Muscle layer of colon (tissue), 2 donors: ENCODE measurements at regions not wholly inside any gene's neighbourhood (a gene's known extent, or its start where the extent isn't known, plus 50 kb on each side); places are given as distances from the start of the nearest gene placed in this dataset.
"Not testable (repeated sequence)": the region's sequence is repeated elsewhere in the genome, so short reads cannot be mapped to it uniquely, and the experiment has no call there.

Experiments used
- H3K27ac ChIP-seq: one replicate; pipeline ENCODE4 v1.7.0; 2013; ENCODE audit warnings: low read depth, mild to moderate bottlenecking, low read length, moderate library complexity
- H3K27me3 ChIP-seq, 2 donors: one replicate each; pipeline ENCODE4 v1.7.0; 2013; ENCODE audit warnings: low read length in 2 of 2, mild to moderate bottlenecking in 2 of 2; ENCODE audit not compliant: insufficient read depth in 2 of 2, control insufficient read depth in 1 of 2
- H3K36me3 ChIP-seq: one replicate; pipeline ENCODE4 v1.7.0; 2013; ENCODE audit warnings: mild to moderate bottlenecking, low read length; ENCODE audit not compliant: insufficient read depth
- H3K4me1 ChIP-seq: one replicate; pipeline ENCODE4 v1.7.0; 2013; ENCODE audit warnings: mild to moderate bottlenecking, low read length; ENCODE audit not compliant: insufficient read depth
- H3K4me3 ChIP-seq, 2 donors: one replicate each; pipeline ENCODE4 v1.7.0; 2013; ENCODE audit warnings: low read length in 2 of 2, low read depth in 1 of 2, mild to moderate bottlenecking in 1 of 2, moderate library complexity in 1 of 2
- H3K9ac ChIP-seq: one replicate; pipeline ENCODE4 v1.7.0; 2013; ENCODE audit warnings: low read length
- H3K9me3 ChIP-seq: one replicate; pipeline ENCODE4 v1.7.0; 2013; ENCODE audit warnings: mild to moderate bottlenecking, low read length
- donor health status: abdominal sarcoma.
- donor health status: Adenocarcinoma of cecum.

- H3K27ac ChIP-seq = no peak overlapping the region
- H3K27me3 ChIP-seq = no peaks in the 10 kb centered on the region
- H3K4me3 ChIP-seq = no peak overlapping the region
- no peaks in the 10 kb centered on the region for H3K36me3 ChIP-seq
- H3K9ac ChIP-seq = no peak overlapping the region
- no peaks in the 10 kb centered on the region for H3K4me1 ChIP-seq
- H3K9me3 ChIP-seq = no peaks in the 10 kb centered on the region
Measured at GRCh38 chr1:172845371-172845770, 186.5 kb downstream of the FASLG start.

DNA sequence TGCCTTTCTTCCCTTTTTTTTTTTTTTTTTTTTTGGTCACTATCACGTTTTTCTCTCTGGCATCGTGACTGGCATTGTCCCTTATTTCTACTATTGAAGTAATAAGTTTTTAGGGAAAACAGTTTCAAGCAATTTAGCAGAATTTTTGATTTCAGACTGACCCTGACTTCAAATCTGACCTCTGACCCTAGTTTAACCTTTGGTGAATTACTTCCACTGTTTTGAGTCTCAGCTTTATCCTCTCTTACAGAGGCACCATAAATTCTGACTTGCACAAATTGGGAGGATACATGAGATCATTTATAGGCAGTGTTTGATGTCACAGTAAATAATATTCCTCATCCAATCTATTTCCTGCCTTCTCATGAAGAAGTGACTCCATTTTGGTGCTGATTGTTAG lies 187.0 kb downstream of the FASLG start:
- H3K9me3 ChIP-seq = no peaks in the 10 kb centered on the region
- H3K4me3 ChIP-seq = no peak overlapping the region
- H3K36me3 ChIP-seq = no peaks in the 10 kb centered on the region
- H3K4me1 ChIP-seq = no peaks in the 10 kb centered on the region
- no peak overlapping the region for H3K9ac ChIP-seq
- H3K27ac ChIP-seq = no peak overlapping the region
- no peaks in the 10 kb centered on the region for H3K27me3 ChIP-seq

GRCh38 chr1:172847814-172848213 lies 188.9 kb downstream of the FASLG start:
- H3K9ac ChIP-seq, H3K27me3 ChIP-seq, H3K27ac ChIP-seq, H3K4me3 ChIP-seq, H3K4me1 ChIP-seq, H3K36me3 ChIP-seq, H3K9me3 ChIP-seq: not testable (repeated sequence)

DNA sequence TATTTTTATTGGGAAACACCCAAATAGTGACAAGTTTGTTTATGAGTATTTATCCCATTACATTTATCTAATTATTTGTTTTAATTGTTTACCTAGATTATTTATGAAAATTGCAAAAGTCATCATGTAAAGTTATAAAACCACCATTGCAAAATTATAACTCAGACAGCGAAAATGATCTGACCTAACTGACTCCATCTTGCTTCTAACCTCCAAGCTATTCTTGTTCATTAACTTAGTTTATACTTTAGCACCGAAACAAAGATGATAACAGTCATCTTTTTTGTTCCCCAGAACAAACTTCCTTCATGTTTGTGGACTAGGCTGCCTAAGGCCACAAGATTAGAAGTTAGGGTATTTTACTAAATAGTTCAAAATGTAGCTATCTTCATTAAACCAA lies 190.8 kb downstream of the FASLG start:
- Histone ChIP-seq H3K4me1 (no peaks in the 10 kb centered on the region), H3K27ac (no peak overlapping the region), H3K9me3 (no peaks in the 10 kb centered on the region), H3K27me3 (no peaks in the 10 kb centered on the region), H3K9ac (no peak overlapping the region), H3K36me3 (no peaks in the 10 kb centered on the region), H3K4me3 (no peak overlapping the region)

GRCh38 chr1:172851077-172851476 lies 192.2 kb downstream of the FASLG start:
- H3K27ac ChIP-seq = no peak overlapping the region
- no peaks in the 10 kb centered on the region for H3K36me3 ChIP-seq
- no peaks in the 10 kb centered on the region for H3K4me1 ChIP-seq
- no peaks in the 10 kb centered on the region for H3K9me3 ChIP-seq
- H3K9ac ChIP-seq = no peak overlapping the region
- H3K27me3 ChIP-seq = no peaks in the 10 kb centered on the region
- H3K4me3 ChIP-seq = no peak overlapping the region

GRCh38 chr1:172851856-172852255 lies 193.0 kb downstream of the FASLG start:
- H3K4me1 ChIP-seq = no peaks in the 10 kb centered on the region
- H3K4me3 ChIP-seq = no peak overlapping the region
- no peaks in the 10 kb centered on the region for H3K36me3 ChIP-seq
- H3K27ac ChIP-seq = no peak overlapping the region
- no peaks in the 10 kb centered on the region for H3K9me3 ChIP-seq
- H3K27me3 ChIP-seq = no peaks in the 10 kb centered on the region
- no peak overlapping the region for H3K9ac ChIP-seq

DNA sequence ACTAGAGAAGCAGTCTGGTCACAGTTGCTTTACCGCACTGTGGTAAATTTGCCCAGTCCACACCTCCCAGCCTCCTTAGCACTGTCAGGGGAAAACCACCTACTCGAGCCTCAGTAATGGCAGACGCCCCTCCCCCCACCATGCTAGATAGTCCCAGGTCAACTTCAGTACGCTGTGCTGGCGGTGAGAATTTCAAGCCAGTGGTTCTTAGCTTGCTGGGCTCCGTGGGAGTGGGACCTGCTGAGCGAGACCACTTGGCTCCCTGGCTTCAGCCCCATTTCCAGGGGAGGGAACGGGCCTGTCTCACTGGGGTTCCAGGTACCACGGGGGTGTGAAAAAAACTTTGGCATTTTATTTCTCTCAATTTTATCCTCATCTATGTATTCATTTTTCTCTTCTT lies 194.8 kb downstream of the TNFSF18 start:
- H3K4me1 ChIP-seq, H3K9ac ChIP-seq, H3K27me3 ChIP-seq, H3K4me3 ChIP-seq, H3K36me3 ChIP-seq, H3K9me3 ChIP-seq, H3K27ac ChIP-seq: not testable (repeated sequence)

DNA sequence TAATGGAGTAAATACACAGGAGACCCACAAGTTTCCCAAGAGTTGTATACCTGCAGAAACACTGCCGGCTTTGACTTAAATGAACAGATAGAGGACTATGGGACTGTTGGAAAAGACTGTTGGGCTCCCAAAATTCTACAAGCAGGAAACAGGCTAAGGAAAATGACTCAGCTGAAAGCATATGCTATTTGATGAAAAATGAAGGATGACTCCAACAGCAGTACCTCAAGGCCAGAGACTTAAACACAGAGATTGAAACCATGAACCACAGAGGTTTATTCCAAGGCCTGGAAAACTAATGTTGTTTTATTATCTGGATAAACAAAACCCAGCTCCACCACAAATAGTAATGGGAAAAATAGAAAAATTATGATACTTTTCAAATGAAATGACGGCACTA lies 187.7 kb downstream of the TNFSF18 start:
- H3K4me3 ChIP-seq = no peak overlapping the region
- H3K9me3 ChIP-seq = peaks cover 4% of the 10 kb centered on the region
- H3K27me3 ChIP-seq = no peaks in the 10 kb centered on the region
- H3K36me3 ChIP-seq = no peaks in the 10 kb centered on the region
- H3K27ac ChIP-seq = no peak overlapping the region
- no peak overlapping the region for H3K9ac ChIP-seq
- H3K4me1 ChIP-seq = no peaks in the 10 kb centered on the region

GRCh38 chr1:172867216-172867818 lies 183.4 kb downstream of the TNFSF18 start:
- H3K9ac ChIP-seq = no peak overlapping the region
- no peaks in the 10 kb centered on the region for H3K27me3 ChIP-seq
- H3K9me3 ChIP-seq = peaks cover 4% of the 10 kb centered on the region
- no peaks in the 10 kb centered on the region for H3K36me3 ChIP-seq
- no peaks in the 10 kb centered on the region for H3K4me1 ChIP-seq
- H3K4me3 ChIP-seq = no peak overlapping the region
- H3K27ac ChIP-seq = no peak overlapping the region

- H3K4me3 ChIP-seq = no peak overlapping the region
- no peaks in the 10 kb centered on the region for H3K27me3 ChIP-seq
- H3K27ac ChIP-seq = no peak overlapping the region
- H3K9me3 ChIP-seq = no peaks in the 10 kb centered on the region
- H3K4me1 ChIP-seq = no peaks in the 10 kb centered on the region
- no peaks in the 10 kb centered on the region for H3K36me3 ChIP-seq
- no peak overlapping the region for H3K9ac ChIP-seq
Measured at GRCh38 chr1:172870901-172871606, 179.7 kb downstream of the TNFSF18 start.

DNA sequence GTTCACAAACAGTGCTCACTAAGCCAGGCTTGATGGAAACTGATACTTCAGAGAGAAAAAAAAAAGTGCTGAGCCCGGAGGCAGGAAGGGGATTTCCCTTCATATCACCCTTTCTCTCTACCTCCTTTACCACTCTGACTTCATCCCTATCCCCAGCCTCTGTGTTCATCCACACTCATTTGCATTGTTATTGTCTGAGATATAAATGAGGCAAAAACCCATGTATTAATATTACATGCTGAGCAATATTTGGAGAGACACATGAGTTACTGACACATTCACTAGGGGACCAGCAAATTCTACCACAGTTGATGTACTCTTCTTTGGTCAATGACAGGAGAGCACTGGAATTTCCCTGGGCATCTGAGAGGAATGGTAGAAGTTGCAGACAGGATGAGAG lies 175.8 kb downstream of the TNFSF18 start:
- H3K9me3 ChIP-seq = no peaks in the 10 kb centered on the region
- H3K36me3 ChIP-seq = no peaks in the 10 kb centered on the region
- no peaks in the 10 kb centered on the region for H3K27me3 ChIP-seq
- no peaks in the 10 kb centered on the region for H3K4me1 ChIP-seq
- H3K4me3 ChIP-seq = no peak overlapping the region
- no peak overlapping the region for H3K9ac ChIP-seq
- H3K27ac ChIP-seq = no peak overlapping the region

DNA sequence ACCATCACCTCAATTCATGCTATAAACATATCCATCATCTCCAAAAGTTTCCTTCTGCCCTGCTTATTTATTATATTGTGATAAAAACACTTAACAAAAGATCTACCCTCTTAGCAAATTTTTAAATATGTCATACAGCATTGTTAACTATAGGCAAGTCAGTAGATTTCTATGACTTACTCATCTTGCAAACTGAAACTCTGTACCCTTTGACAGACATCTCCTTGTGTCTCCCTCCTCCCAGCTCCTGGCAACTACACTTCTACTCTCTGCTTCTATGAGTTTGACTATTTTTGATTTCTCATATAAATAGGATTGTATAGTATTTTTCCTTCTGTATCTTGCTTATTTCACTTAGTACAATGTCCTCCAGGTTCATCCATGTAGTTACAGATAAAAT lies 174.8 kb downstream of the TNFSF18 start:
- Histone ChIP-seq H3K27ac (no peak overlapping the region), H3K4me3 (no peak overlapping the region), H3K27me3 (no peaks in the 10 kb centered on the region), H3K4me1 (no peaks in the 10 kb centered on the region), H3K9me3 (no peaks in the 10 kb centered on the region), H3K9ac (no peak overlapping the region), H3K36me3 (no peaks in the 10 kb centered on the region)
